IPS DF 6.9 (cell line): ENCODE measurements at regions not wholly inside any gene's neighbourhood (a gene's known extent, or its start where the extent isn't known, plus 50 kb on each side); places are given as distances from the start of the nearest gene placed in this dataset.

Experiments used
- DNase-seq: peaks from one replicate; pipeline ENCODE4 v3.0.0-alpha.2; 2013; ENCODE audit warnings: low read depth, low spot score
- H3K27ac ChIP-seq: one replicate; pipeline ENCODE4 v1.5.1; 2013; ENCODE audit warnings: low read length, control low read depth
- H3K27me3 ChIP-seq: 2 replicates; pipeline ENCODE4 v1.6.1; 2013; ENCODE audit warnings: mild to moderate bottlenecking, low read length; ENCODE audit not compliant: control insufficient read depth, insufficient read depth
- H3K36me3 ChIP-seq: 2 replicates; pipeline ENCODE4 v1.6.1; 2013; ENCODE audit warnings: low read length; ENCODE audit not compliant: control insufficient read depth, insufficient read depth
- H3K4me1 ChIP-seq: 2 replicates; pipeline ENCODE4 v1.6.1; 2013; ENCODE audit warnings: low read length; ENCODE audit not compliant: control insufficient read depth, insufficient read depth
- H3K4me3 ChIP-seq: 2 replicates; pipeline ENCODE4 v1.5.1; 2013; ENCODE audit warnings: mild to moderate bottlenecking, low read length
- H3K9me3 ChIP-seq: 2 replicates; pipeline ENCODE4 v1.6.1; 2013; ENCODE audit warnings: low read length, inconsistent platforms; ENCODE audit not compliant: control insufficient read depth, insufficient read depth
- WGBS: extraction: QIAGEN DNeasy Blood & Tissue Kit; methylation state at CpG from one replicate; pipeline ENCODE4 v1.1.7; 2013; ENCODE audit warnings: mixed read lengths, missing lambda C conversion rate; ENCODE audit not compliant: insufficient read length, insufficient coverage; 5-methylcytosine and 5-hydroxymethylcytosine counted together

DNA sequence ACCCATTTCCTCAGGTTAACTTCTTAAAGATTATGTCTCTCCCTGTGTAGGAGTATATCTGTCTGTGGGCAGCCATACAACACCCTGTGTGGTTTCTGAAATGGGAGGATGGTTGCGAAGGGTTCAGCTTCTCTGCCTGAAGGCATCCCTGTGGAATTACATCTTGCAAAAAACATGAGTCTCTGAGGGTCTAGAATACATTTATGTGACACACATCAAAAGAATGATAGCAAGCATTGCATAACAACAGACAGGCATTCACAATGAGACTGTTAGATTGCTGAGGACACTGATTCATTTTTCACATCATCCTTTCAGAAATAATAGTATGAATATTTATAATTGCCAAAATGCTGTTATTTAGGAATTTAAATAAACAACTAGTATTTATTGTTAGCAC, 670.9 kb downstream of the HTR1B start:
- no CpG with 5 or more reads among the region's 1 CpG for WGBS
- DNase-seq = no peak
- Histone ChIP-seq H3K36me3 (no peaks in the 10 kb centered on the region; the same call in 1 of the 2 replicates), H3K4me1 (no peaks in the 10 kb centered on the region; the same call in 1 of the 2 replicates), H3K4me3 (no peak overlapping the region), H3K27me3 (no peaks in the 10 kb centered on the region), H3K27ac (no peak overlapping the region), H3K9me3 (no peaks in the 10 kb centered on the region)

DNA sequence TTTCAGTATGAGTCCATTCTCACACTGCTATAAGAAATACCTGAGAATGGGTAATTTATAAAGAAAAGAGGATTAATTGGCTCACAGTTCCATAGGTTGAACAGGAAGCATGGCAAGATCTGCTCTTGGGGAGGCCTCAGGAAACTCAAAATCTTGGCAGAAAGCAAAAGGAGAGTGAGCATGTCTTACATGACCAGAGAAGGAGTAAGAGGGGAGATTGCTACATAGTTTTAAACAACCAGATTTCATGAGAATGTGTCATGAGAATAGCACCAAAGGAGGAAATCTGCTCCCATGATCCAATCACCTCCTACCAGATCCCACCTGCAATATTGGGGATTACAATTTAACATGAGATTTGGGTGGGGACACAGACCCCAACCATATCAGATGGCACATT, 672.4 kb downstream of the HTR1B start:
- Histone ChIP-seq H3K4me3 (no peak overlapping the region), H3K27me3 (no peaks in the 10 kb centered on the region), H3K9me3 (no peaks in the 10 kb centered on the region), H3K27ac (no peak overlapping the region), H3K4me1 (no peaks in the 10 kb centered on the region; the same call in 1 of the 2 replicates), H3K36me3 (no peaks in the 10 kb centered on the region; the same call in 1 of the 2 replicates)
- DNase-seq = no peak

DNA sequence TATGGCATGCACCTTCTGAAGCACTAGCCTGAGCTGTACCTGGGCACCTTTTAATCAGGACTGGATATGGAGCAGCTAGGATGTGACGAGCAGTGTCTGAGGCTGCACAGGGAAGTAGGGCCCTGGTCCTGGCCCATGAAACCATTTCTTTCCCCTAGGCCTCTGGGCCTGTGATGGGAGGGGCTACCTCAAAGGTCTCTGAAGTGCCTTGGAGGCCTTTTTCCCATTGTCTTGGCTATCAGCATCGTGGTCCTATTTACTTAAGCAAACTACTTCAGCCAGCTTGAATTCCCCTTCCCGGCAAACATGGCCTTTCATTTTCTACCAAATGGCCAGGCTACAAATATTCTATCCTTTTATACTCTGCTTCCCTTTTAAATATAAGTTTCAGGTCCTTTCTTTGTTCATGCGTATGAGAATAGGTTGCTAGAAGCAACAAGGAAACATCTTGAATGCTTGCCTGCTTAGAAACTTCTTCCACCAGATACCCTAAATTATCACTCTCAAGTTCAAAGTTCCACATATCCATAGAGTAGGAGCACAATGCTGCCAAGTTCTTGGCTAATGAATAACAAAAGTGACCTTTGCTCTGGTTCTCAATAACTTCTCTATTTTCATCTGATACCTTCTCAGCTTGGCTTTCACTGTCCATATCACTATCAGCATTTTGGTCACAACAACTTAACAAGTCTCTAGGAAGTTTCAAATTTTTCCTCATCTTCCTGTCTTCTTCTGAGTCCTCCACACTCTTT, 673.1 kb downstream of the HTR1B start:
- no peaks in the 10 kb centered on the region; the same call in 1 of the 2 replicates for H3K4me1 ChIP-seq
- no CpG with 5 or more reads among the region's 4 CpGs for WGBS
- no peak overlapping the region for H3K27ac ChIP-seq
- no peak for DNase-seq
- H3K4me3 ChIP-seq = no peak overlapping the region
- no peaks in the 10 kb centered on the region for H3K9me3 ChIP-seq
- no peaks in the 10 kb centered on the region; the same call in 1 of the 2 replicates for H3K36me3 ChIP-seq
- no peaks in the 10 kb centered on the region for H3K27me3 ChIP-seq

DNA sequence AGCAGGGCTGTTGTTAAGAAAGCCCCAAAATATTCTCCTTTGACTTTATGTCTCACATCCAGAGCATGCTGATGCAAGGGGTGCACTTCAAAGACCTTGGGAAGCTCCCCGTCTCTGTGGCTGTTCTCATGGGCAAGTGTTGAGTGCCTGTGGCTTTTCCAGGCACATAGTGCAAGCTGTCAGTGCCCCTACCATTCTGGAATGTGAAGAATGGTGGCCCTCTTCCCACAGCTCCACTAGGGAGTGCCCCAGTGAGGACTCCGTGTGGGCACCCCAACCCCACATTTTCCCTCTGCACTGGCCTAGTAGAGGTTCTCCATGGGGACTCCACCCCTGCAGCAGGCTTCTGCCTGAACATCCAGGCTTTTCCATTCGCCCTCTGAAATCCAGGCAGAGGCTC, 673.7 kb downstream of the HTR1B start:
- no CpG with 5 or more reads among the region's 3 CpGs for WGBS
- no peaks in the 10 kb centered on the region; the same call in 1 of the 2 replicates for H3K4me1 ChIP-seq
- H3K9me3 ChIP-seq = no peaks in the 10 kb centered on the region
- H3K27ac ChIP-seq = no peak overlapping the region
- H3K36me3 ChIP-seq = no peaks in the 10 kb centered on the region; the same call in 1 of the 2 replicates
- DNase-seq = no peak
- no peaks in the 10 kb centered on the region for H3K27me3 ChIP-seq
- no peak overlapping the region for H3K4me3 ChIP-seq

DNA sequence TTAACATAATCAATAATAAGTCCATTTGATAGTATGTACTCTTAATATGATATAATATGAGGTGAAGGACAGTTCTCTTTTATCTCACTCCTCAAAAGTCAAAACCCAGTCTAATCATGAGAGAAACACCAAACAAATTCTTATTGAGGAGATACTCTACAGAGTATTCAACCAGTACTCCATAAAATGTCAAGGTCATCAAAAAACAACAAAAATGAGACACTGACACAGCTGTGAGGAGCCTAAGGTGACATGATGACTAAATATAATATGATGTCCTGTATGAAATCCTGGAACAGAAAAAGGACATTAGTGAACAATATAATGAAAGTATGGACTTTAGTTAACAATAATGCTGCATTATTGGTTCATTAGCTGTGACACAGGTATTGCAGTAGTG, 675.1 kb downstream of the HTR1B start:
- Histone ChIP-seq H3K4me1 (no peaks in the 10 kb centered on the region; the same call in 1 of the 2 replicates), H3K4me3 (no peak overlapping the region), H3K9me3 (no peaks in the 10 kb centered on the region), H3K36me3 (no peaks in the 10 kb centered on the region; the same call in 1 of the 2 replicates), H3K27me3 (no peaks in the 10 kb centered on the region), H3K27ac (no peak overlapping the region)
- no peak for DNase-seq

DNA sequence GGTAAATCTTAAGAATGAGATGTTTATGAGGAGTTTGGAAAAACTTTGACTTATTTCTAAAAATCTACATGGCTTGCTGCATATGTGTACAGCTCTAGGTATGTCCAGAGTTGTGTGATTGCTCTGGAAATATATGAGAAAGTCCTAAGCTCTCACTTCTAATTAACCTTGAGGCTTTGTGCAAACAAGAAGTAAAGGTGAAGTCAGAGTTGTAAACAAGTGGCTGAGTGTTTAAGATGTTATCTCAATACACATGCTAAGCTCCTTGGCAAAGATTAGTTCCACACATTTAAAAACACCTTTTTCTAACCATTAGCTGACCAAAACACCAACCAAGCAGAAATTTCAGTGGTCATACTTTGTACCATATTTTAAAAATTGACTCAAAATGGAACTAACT, 684.2 kb downstream of the HTR1B start:
- Histone ChIP-seq H3K27ac (no peak overlapping the region), H3K9me3 (no peaks in the 10 kb centered on the region)
- DNase-seq = no peak

DNA sequence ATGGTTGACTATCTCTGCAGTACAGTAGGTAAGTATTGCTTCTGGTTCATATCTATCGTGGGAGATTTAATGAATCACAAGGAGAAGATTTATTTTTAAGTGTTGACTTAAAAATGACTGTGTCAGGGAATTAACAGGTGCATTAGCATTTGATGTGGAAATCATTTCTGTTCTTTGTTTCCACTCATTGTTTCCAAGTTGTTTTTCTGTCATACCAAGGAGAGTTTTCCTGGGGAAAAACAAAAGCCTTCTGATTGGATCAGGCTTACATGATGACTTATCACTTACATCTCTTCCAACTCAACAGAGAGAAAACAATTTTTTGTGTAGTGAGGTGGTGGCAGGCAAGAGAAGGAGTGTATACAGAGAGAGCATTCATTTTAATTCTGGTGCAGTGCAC, 686.4 kb downstream of the HTR1B start:
- Histone ChIP-seq H3K36me3 (no peaks in the 10 kb centered on the region), H3K4me3 (no peak overlapping the region), H3K27ac (no peak overlapping the region), H3K27me3 (no peaks in the 10 kb centered on the region), H3K4me1 (no peaks in the 10 kb centered on the region), H3K9me3 (no peaks in the 10 kb centered on the region)
- no peak for DNase-seq
- WGBS = no CpG with 5 or more reads among the region's 1 CpG

More for the DNA sequence above, 684.2 kb downstream of the HTR1B start:
- no peaks in the 10 kb centered on the region for H3K27me3 ChIP-seq
- H3K4me3 ChIP-seq = no peak overlapping the region
- no peaks in the 10 kb centered on the region for H3K36me3 ChIP-seq
- no peaks in the 10 kb centered on the region for H3K4me1 ChIP-seq

DNA sequence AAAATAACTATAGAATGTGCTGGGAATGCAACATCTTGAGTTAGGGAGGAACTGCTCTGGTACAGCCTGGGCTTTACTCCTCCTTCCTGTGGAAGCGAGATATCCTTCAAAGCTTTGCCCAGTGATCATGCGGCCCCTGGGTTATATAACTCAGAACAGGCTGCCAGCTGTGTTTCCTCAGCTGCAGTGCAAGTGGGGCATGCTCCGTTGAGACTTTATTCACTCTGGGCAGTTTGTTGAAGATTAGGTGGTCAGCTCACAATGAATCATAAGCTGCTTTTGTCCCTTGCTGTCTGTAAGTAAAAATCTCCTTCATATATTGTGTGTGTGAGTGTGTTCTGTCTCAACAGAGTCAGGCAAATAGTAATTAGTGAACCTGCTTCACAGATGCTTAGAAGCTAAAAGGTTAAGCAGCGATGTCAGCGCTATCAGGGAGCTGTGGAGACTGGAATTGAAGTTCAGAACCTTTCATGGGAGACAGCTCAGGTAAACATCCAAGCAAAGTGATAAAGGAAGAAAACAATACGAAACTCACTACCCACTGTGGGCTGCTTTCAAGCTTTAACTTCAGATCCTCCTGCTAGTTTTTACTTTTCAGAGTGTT, 688.4 kb downstream of the HTR1B start:
- no peak for DNase-seq
- Histone ChIP-seq H3K36me3 (no peaks in the 10 kb centered on the region), H3K4me1 (no peaks in the 10 kb centered on the region), H3K27me3 (no peaks in the 10 kb centered on the region), H3K4me3 (no peak overlapping the region), H3K27ac (no peak overlapping the region), H3K9me3 (no peaks in the 10 kb centered on the region)
- no CpG with 5 or more reads among the region's 6 CpGs for WGBS

DNA sequence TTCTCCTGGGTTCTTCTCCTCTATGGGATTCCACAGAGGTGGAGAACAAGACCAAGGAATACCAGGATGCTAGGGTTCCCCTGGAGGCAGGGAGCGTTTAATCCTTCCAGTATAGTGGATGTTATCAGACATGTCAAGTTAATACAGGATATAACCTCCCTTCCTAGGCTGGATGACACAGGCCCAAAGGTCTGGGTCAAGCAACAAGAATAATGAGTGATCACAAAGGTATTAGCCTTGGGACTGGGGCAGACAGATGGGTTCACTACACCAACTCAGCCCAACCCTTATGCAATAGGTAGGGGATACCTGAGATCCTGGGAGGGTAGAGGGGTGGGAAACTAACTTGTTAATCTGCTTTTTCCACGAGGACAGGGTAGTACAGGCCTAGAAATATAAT, 690.3 kb downstream of the HTR1B start:
- no peak overlapping the region for H3K4me3 ChIP-seq
- H3K27me3 ChIP-seq = no peaks in the 10 kb centered on the region
- no peaks in the 10 kb centered on the region for H3K36me3 ChIP-seq
- no peaks in the 10 kb centered on the region for H3K4me1 ChIP-seq
- H3K9me3 ChIP-seq = no peaks in the 10 kb centered on the region
- no peak for DNase-seq
- no peak overlapping the region for H3K27ac ChIP-seq
- no CpG with 5 or more reads among the region's 2 CpGs for WGBS

DNA sequence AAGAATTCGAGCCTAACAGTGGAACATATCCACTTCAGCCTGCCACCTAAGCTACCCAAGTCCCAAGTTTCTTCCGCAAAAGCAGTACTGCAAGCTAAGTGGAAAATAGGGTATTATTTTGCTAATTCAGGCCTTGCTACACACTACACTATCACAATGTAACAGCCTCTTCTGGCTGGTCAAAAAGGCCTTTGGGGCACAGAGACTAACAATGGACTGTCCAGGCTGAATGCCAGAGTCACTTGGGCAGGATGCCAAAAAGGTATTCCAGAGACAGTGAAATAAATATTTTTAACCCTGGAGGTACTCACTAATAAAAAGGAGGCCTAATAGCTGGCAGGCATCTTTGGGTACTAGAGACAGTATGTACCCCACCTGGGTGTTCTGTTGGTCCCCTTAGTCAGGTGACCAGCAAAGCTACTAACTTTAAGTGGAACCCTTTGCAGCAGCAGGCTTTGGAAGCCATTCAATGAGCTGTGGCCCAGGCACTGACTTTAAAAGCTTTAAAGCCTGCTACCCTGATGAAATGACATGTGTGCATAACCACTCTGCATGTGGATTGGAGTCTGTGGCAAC, 692.1 kb downstream of the HTR1B start:
- H3K27me3 ChIP-seq = no peaks in the 10 kb centered on the region
- no peaks in the 10 kb centered on the region for H3K36me3 ChIP-seq
- no peak overlapping the region for H3K27ac ChIP-seq
- no peak for DNase-seq
- WGBS = no CpG with 5 or more reads among the region's 2 CpGs
- H3K4me1 ChIP-seq = no peaks in the 10 kb centered on the region
- H3K4me3 ChIP-seq = no peak overlapping the region
- no peaks in the 10 kb centered on the region for H3K9me3 ChIP-seq

DNA sequence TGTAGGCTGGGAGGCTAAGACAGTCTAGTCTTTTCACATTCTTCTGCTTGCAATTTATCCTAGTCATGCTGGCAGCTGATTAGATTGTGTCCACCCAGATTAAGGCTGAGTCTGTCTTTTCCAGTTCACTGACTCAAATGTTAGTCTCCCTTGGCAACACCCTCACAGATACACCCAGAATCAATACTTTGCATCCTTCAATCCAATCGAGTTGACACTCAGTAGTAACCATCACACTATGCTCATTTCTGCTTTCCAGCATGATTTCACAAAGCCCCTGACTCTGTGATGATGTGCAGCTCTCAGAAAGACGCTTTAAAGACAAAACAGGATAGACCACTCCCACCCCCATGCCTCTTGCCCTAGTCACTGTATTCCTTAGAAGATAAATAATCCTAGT, 693.0 kb downstream of the HTR1B start:
- no peaks in the 10 kb centered on the region for H3K4me1 ChIP-seq
- H3K36me3 ChIP-seq = no peaks in the 10 kb centered on the region
- no peak for DNase-seq
- H3K9me3 ChIP-seq = no peaks in the 10 kb centered on the region
- no peak overlapping the region for H3K27ac ChIP-seq
- no peak overlapping the region for H3K4me3 ChIP-seq
- no CpG with 5 or more reads among the region's 2 CpGs for WGBS
- H3K27me3 ChIP-seq = no peaks in the 10 kb centered on the region
